ENCODE measurements at regions not wholly inside any gene's neighbourhood (a gene's known extent, or its start where the extent isn't known, plus 50 kb on each side); places are given as distances from the start of the nearest gene placed in this dataset.

- no peaks in the 10 kb centered on the region for H3K36me3 ChIP-seq (ENCODE audit: insufficient read depth, low read length)
- H3K9me2 ChIP-seq (ENCODE audit: insufficient read depth, low read length), result no peaks in the 10 kb centered on the region
- no peak for TF ChIP-seq MXI1 (conservative IDR thresholded peaks at IDR 0.05; ENCODE audit: poor library complexity, severe bottlenecking)
- TF ChIP-seq SMC3 (conservative IDR thresholded peaks at IDR 0.05; ENCODE audit: poor library complexity), result no peak
- TF ChIP-seq EP300 (conservative IDR thresholded peaks at IDR 0.05; ENCODE audit: poor library complexity, severe bottlenecking), result peak; percentile 82
- no peak for TF ChIP-seq RAD21 (conservative IDR thresholded peaks at IDR 0.05)
- no peak for TF ChIP-seq CTCF (IDR thresholded peaks at IDR 0.05; ENCODE audit: poor library complexity, severe bottlenecking)
- TF ChIP-seq REST (IDR thresholded peaks at IDR 0.05; ENCODE audit: borderline replicate concordance), result no peak
- TF ChIP-seq POLR2AphosphoS5 (IDR thresholded peaks at IDR 0.05), result peak; percentile 58
- no peak for TF ChIP-seq TAF1 (IDR thresholded peaks at IDR 0.05; ENCODE audit: low read depth)
- no peak overlapping the region for H3K4me2 ChIP-seq (ENCODE audit: low read length)
- H3K27me3 ChIP-seq (ENCODE audit: insufficient read depth, low read depth, low read length), result no peaks in the 10 kb centered on the region
- no peaks in the 10 kb centered on the region for H4K20me1 ChIP-seq (ENCODE audit: insufficient read depth)
- no peaks in the 10 kb centered on the region for H3K9me3 ChIP-seq (ENCODE audit: low read length)
- H3K79me2 ChIP-seq (replicated peaks; ENCODE audit: insufficient read depth, low read length), result no peaks in the 10 kb centered on the region
- H3K27ac ChIP-seq (ENCODE audit: low read length), result peak overlapping the region; percentile 28
- no peak overlapping the region for H3K4me3 ChIP-seq (ENCODE audit: low read length)
- H3K9ac ChIP-seq (ENCODE audit: low read length), result no peak overlapping the region
- H3F3A ChIP-seq (ENCODE audit: insufficient read depth, low read length, poor library complexity, severe bottlenecking), result no peaks in the 10 kb centered on the region
- H2AFZ ChIP-seq (ENCODE audit: low read depth, low read length), result no peak overlapping the region
Measured at GRCh38 chr4:161329852-161330251, 833.9 kb downstream of the FSTL5 start.

- TF ChIP-seq EZH2 (IDR thresholded peaks at IDR 0.05; ENCODE audit: borderline replicate concordance, insufficient read depth, low read length, poor library complexity, severe bottlenecking) (no peak), RAD21 (conservative IDR thresholded peaks at IDR 0.05) (no peak), POLR2AphosphoS5 (IDR thresholded peaks at IDR 0.05) (no peak), REST (IDR thresholded peaks at IDR 0.05; ENCODE audit: borderline replicate concordance) (no peak), MXI1 (conservative IDR thresholded peaks at IDR 0.05; ENCODE audit: poor library complexity, severe bottlenecking) (no peak), TAF1 (IDR thresholded peaks at IDR 0.05; ENCODE audit: low read depth) (no peak), CTCF (IDR thresholded peaks at IDR 0.05; ENCODE audit: poor library complexity, severe bottlenecking) (no peak), SMC3 (conservative IDR thresholded peaks at IDR 0.05; ENCODE audit: poor library complexity) (no peak), EP300 (conservative IDR thresholded peaks at IDR 0.05; ENCODE audit: poor library complexity, severe bottlenecking) (no peak)
- Histone ChIP-seq H3K4me2 (ENCODE audit: low read length) (no peak overlapping the region), H2AFZ (ENCODE audit: low read depth, low read length) (no peak overlapping the region), H4K20me1 (ENCODE audit: insufficient read depth) (no peaks in the 10 kb centered on the region), H3K79me2 (replicated peaks; ENCODE audit: insufficient read depth, low read length) (no peaks in the 10 kb centered on the region), H3K9ac (ENCODE audit: low read length) (no peak overlapping the region), H3K9me3 (ENCODE audit: low read length) (no peaks in the 10 kb centered on the region), H3F3A (ENCODE audit: insufficient read depth, low read length, poor library complexity, severe bottlenecking) (no peaks in the 10 kb centered on the region), H3K27me3 (ENCODE audit: insufficient read depth, low read depth, low read length) (no peaks in the 10 kb centered on the region), H3K4me3 (ENCODE audit: low read length) (no peak overlapping the region), H3K36me3 (ENCODE audit: insufficient read depth, low read length) (no peaks in the 10 kb centered on the region), H3K27ac (ENCODE audit: low read length) (no peak overlapping the region), H3K9me2 (ENCODE audit: insufficient read depth, low read length) (no peaks in the 10 kb centered on the region)
Measured at GRCh38 chr4:161321706-161322105, 842.1 kb downstream of the FSTL5 start.

Measured in neural cell (in vitro differentiated cells).